GM10266 (cell line): ENCODE measurements at regions not wholly inside any gene's neighbourhood (a gene's known extent, or its start where the extent isn't known, plus 50 kb on each side); places are given as distances from the start of the nearest gene placed in this dataset.

ENCODE experiments used
- DNase-seq: peaks from one replicate; pipeline ENCODE4 v3.0.0; 2012; ENCODE audit errors: extremely low spot score
- CTCF ChIP-seq: IDR thresholded peaks from 2 replicates; pipeline ENCODE4 v1.5.1; 2012; ENCODE audit warnings: mild to moderate bottlenecking, low read depth; ENCODE audit not compliant: control insufficient read depth, insufficient read depth; ENCODE audit errors: missing control alignments

DNA sequence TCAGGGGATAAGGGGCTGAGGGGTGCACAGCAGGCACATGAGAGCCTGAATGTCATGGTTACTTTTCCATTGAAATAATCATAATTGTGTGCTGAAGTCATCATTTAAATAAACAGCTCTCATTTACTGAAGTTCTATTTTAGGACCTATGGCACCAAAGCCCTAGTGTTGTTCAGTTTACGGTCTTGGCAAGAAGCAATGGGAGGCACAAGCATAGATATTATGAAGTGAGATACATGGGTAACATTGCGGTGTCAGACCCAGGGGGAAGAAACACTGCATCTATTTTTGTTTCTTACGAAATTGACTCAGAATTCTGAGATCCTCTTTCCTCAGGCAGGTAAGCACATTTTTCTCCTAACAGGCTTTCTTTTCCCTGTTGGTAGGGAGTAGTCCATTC, 437.8 kb upstream of the PROX1 start:
- TF ChIP-seq CTCF: no peak
- DNase-seq: no peak

DNA sequence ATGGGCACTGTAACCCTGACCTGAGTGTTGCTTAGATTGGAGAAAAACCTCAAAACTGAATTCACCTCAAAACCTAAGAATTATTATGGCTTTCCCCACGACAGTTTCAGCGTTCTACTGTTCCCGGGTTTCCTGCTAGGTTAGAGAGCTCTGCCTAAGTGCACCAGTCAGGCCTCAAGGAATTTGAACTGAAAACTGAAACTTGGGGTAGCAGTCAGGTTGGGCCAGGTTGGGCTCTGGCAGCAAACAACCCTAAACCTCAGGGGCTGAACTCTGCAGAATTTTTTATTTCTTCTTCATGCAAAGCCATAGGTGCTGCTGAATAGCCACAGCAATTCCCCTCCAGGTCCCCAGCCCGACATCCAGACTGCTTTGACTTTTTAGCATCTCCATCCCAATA, 437.0 kb upstream of the PROX1 start:
- no peak for DNase-seq

GRCh38 chr1:213552045-213552444, 435.7 kb upstream of the PROX1 start:
- no peak for TF ChIP-seq CTCF
- DNase-seq: no peak

More for the DNA sequence above, 437.0 kb upstream of the PROX1 start:
- TF ChIP-seq CTCF: no peak

GRCh38 chr1:213560226-213560625, 427.5 kb upstream of the PROX1 start:
- no peak for TF ChIP-seq CTCF
- DNase-seq: no peak

DNA sequence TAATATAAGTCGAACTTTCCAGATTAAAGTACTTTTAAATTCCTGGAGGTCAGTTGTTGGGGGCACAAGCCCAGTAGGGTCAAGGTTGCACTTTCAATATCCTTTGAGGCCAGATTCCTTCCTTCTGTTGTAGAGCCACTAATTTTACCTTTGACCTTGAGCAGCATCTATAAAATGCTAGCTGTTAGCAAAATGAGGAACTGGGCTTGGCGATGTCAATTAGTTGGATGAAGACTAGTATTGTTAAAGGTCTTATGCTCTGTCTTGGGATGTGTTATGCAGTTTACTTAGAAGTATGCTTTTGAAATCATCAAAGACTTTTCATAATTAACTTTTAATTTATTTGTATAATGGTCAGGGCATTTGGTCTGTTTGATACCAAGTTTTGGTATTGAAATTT, 425.9 kb upstream of the PROX1 start:
- no peak for TF ChIP-seq CTCF
- no peak for DNase-seq

DNA sequence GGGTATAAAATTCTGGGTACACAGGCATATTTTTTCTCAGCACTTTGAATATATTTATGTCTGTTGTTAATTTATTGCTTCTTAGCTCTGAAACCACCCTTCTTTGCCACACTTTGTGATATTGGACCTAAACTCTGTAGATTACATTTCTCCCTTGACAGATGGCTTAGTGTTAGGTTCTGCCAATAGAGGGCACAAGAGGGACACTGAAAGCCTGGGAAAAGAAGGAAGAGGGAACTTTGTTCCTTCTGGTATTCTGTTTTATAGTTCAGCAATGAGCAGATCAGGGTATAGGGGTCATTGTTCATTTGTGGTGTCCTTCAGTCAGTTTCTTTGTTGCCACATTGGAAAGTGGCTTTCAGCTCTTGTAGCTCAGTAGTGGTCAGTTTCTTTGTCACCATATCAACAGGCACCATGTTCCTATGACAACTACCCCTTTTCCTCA, 423.5 kb upstream of the PROX1 start:
- no peak for DNase-seq
- TF ChIP-seq CTCF: peak; percentile 23

DNA sequence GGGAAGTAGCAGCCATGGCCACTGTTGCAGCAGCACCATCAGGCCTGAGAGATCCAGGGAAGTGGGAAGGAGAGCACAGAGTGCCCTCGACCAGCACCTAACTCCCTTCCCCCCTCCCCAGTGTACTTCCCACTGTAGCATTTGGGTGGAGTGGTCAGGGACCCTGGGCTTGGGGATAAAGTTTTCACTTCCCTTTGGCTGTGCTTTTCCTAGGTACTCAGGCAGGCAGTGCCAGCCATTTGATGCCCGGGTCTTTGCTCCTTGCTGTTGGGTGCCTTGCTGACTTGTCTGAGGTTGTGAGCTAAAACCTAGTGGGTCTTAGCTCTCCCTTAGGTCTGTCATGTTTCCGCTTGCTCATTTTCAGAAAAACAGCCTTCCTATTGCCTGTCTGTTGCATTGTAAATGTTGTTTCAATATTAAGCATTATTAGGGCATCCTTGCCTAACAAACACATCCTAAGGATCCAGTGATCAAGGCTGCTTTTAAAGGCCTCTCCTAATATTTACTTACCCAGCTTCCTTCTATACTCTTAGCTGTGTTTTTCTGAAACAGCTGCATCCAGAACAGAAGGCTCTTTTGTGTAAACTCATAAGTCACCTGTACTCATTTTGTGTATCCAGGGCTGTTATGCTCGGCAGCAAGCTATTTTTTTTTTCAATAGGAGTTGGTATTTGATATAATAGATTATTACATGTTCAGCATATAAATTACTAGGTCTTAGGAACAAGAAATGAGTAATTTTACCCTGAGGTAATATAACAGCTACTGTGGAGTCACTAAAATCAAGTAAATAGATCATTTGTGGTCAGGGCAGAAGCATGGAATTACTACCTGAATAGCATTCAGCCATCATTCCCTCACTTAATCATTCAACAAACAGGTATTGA, 418.6 kb upstream of the PROX1 start:
- DNase-seq: no peak
- no peak for TF ChIP-seq CTCF
